HUES6 (cell line): ENCODE measurements at regions not wholly inside any gene's neighbourhood (a gene's known extent, or its start where the extent isn't known, plus 50 kb on each side); places are given as distances from the start of the nearest gene placed in this dataset.

Experiments
- H3K27ac ChIP-seq: 2 replicates; pipeline ENCODE4 v1.7.0; 2013; ENCODE audit warnings: low read depth, mild to moderate bottlenecking, low read length, inconsistent platforms
- H3K27me3 ChIP-seq: 2 replicates; pipeline ENCODE4 v1.6.1; 2013; ENCODE audit warnings: low read length; ENCODE audit not compliant: control insufficient read depth, insufficient read depth
- H3K36me3 ChIP-seq: 2 replicates; pipeline ENCODE4 v1.6.1; 2013; ENCODE audit warnings: low read length; ENCODE audit not compliant: control insufficient read depth, insufficient read depth
- H3K4me1 ChIP-seq: 2 replicates; pipeline ENCODE4 v1.6.1; 2013; ENCODE audit warnings: low read length; ENCODE audit not compliant: control insufficient read depth, insufficient read depth
- H3K4me3 ChIP-seq: 2 replicates; pipeline ENCODE4 v1.5.1; 2013; ENCODE audit warnings: low read depth, low read length
- H3K9ac ChIP-seq: one replicate; pipeline ENCODE4 v1.6.1; 2013; ENCODE audit warnings: mild to moderate bottlenecking, low read length
- H3K9me3 ChIP-seq: 2 replicates; pipeline ENCODE4 v1.6.1; 2013; ENCODE audit warnings: low read depth, low read length; ENCODE audit not compliant: control insufficient read depth, insufficient read depth

GRCh38 chr18:39795350-39795749, 2159.7 kb upstream of the PIK3C3 start:
- peaks cover 13% of the 10 kb centered on the region; the same call in 1 of the 2 replicates for H3K4me1 ChIP-seq
- no peak overlapping the region for H3K9ac ChIP-seq
- H3K4me3 ChIP-seq: no peak overlapping the region
- H3K36me3 ChIP-seq: no peaks in the 10 kb centered on the region
- no peaks in the 10 kb centered on the region for H3K27me3 ChIP-seq
- no peak overlapping the region for H3K27ac ChIP-seq
- no peaks in the 10 kb centered on the region for H3K9me3 ChIP-seq

GRCh38 chr18:39793609-39794008, 2161.4 kb upstream of the PIK3C3 start:
- Histone ChIP-seq H3K27ac (no peak overlapping the region), H3K4me3 (no peak overlapping the region), H3K9ac (no peak overlapping the region), H3K9me3 (no peaks in the 10 kb centered on the region), H3K27me3 (no peaks in the 10 kb centered on the region), H3K4me1 (peaks cover 20% of the 10 kb centered on the region; the same call in 1 of the 2 replicates), H3K36me3 (no peaks in the 10 kb centered on the region)

- no peaks in the 10 kb centered on the region for H3K9me3 ChIP-seq
- peaks cover 40% of the 10 kb centered on the region for H3K4me1 ChIP-seq
- H3K27ac ChIP-seq: no peak overlapping the region
- no peaks in the 10 kb centered on the region for H3K36me3 ChIP-seq
- H3K27me3 ChIP-seq: no peaks in the 10 kb centered on the region
- H3K9ac ChIP-seq: no peak overlapping the region
- no peak overlapping the region for H3K4me3 ChIP-seq
These were observed 2166.7 kb upstream of the PIK3C3 start for GRCh38 chr18:39788383-39788782.

GRCh38 chr18:39786477-39786876, 2168.6 kb upstream of the PIK3C3 start:
- Histone ChIP-seq H3K27ac (peak overlapping the region; percentile 37; the same call in 1 of the 2 replicates), H3K4me1 (peaks cover 38% of the 10 kb centered on the region), H3K4me3 (no peak overlapping the region), H3K36me3 (no peaks in the 10 kb centered on the region), H3K9me3 (no peaks in the 10 kb centered on the region), H3K27me3 (no peaks in the 10 kb centered on the region), H3K9ac (no peak overlapping the region)

- peaks cover 38% of the 10 kb centered on the region for H3K4me1 ChIP-seq
- no peak overlapping the region for H3K27ac ChIP-seq
- H3K9me3 ChIP-seq: no peaks in the 10 kb centered on the region
- H3K9ac ChIP-seq: no peak overlapping the region
- no peaks in the 10 kb centered on the region for H3K36me3 ChIP-seq
- no peak overlapping the region for H3K4me3 ChIP-seq
- H3K27me3 ChIP-seq: no peaks in the 10 kb centered on the region
These were observed 2170.5 kb upstream of the PIK3C3 start for GRCh38 chr18:39784541-39784940.

GRCh38 chr18:39781565-39781964, 2173.5 kb upstream of the PIK3C3 start:
- Histone ChIP-seq H3K4me3 (no peak overlapping the region), H3K36me3 (no peaks in the 10 kb centered on the region), H3K9me3 (no peaks in the 10 kb centered on the region), H3K4me1 (peaks cover 14% of the 10 kb centered on the region), H3K27ac (no peak overlapping the region), H3K9ac (no peak overlapping the region), H3K27me3 (no peaks in the 10 kb centered on the region)

- no peaks in the 10 kb centered on the region for H3K27me3 ChIP-seq
- H3K4me1 ChIP-seq: peaks cover 14% of the 10 kb centered on the region
- H3K9me3 ChIP-seq: no peaks in the 10 kb centered on the region
- no peak overlapping the region for H3K27ac ChIP-seq
- no peak overlapping the region for H3K9ac ChIP-seq
- no peaks in the 10 kb centered on the region for H3K36me3 ChIP-seq
- no peak overlapping the region for H3K4me3 ChIP-seq
These were observed 2174.3 kb upstream of the PIK3C3 start for GRCh38 chr18:39780774-39781173.

- Histone ChIP-seq H3K4me3 (no peak overlapping the region), H3K9ac (no peak overlapping the region), H3K4me1 (peaks cover 14% of the 10 kb centered on the region), H3K27ac (no peak overlapping the region), H3K27me3 (no peaks in the 10 kb centered on the region), H3K9me3 (no peaks in the 10 kb centered on the region), H3K36me3 (no peaks in the 10 kb centered on the region)
These were observed 2175.1 kb upstream of the PIK3C3 start for GRCh38 chr18:39779926-39780325.

GRCh38 chr18:39776766-39777165, 2178.3 kb upstream of the PIK3C3 start:
- no peak overlapping the region for H3K27ac ChIP-seq
- no peak overlapping the region for H3K4me3 ChIP-seq
- no peaks in the 10 kb centered on the region for H3K9me3 ChIP-seq
- no peaks in the 10 kb centered on the region for H3K36me3 ChIP-seq
- H3K27me3 ChIP-seq: no peaks in the 10 kb centered on the region
- peaks cover 4% of the 10 kb centered on the region; the same call in 1 of the 2 replicates for H3K4me1 ChIP-seq
- H3K9ac ChIP-seq: no peak overlapping the region

- Histone ChIP-seq H3K36me3 (no peaks in the 10 kb centered on the region), H3K9me3 (no peaks in the 10 kb centered on the region), H3K9ac (no peak overlapping the region), H3K27ac (no peak overlapping the region), H3K4me1 (peaks cover 4% of the 10 kb centered on the region; the same call in 1 of the 2 replicates), H3K4me3 (no peak overlapping the region), H3K27me3 (no peaks in the 10 kb centered on the region)
These were observed 2180.0 kb upstream of the PIK3C3 start for GRCh38 chr18:39774957-39775598.

- Histone ChIP-seq H3K27ac (no peak overlapping the region), H3K4me3 (no peak overlapping the region), H3K9ac (no peak overlapping the region), H3K9me3 (no peaks in the 10 kb centered on the region), H3K27me3 (no peaks in the 10 kb centered on the region), H3K4me1 (peaks cover 4% of the 10 kb centered on the region; the same call in 1 of the 2 replicates), H3K36me3 (no peaks in the 10 kb centered on the region)
These were observed 2181.4 kb upstream of the PIK3C3 start for GRCh38 chr18:39773646-39774045.
